RCC 7860 (cell line): ENCODE measurements at regions not wholly inside any gene's neighbourhood (a gene's known extent, or its start where the extent isn't known, plus 50 kb on each side); places are given as distances from the start of the nearest gene placed in this dataset.

Experiments
- DNase-seq: peaks from one replicate; pipeline ENCODE4 v3.0.0-alpha.2; 2015; ENCODE audit warnings: low spot score
- FAIRE-seq: peaks from 2 replicates; lab custom pipeline; 2012; peaks lifted over from hg19 to GRCh38; lab: Jason Lieb, UNC

- no peak for FAIRE-seq
- DNase-seq, result no peak
Observed at GRCh38 chr2:76330865-76331264, 620.1 kb upstream of the GCFC2 start.

DNA sequence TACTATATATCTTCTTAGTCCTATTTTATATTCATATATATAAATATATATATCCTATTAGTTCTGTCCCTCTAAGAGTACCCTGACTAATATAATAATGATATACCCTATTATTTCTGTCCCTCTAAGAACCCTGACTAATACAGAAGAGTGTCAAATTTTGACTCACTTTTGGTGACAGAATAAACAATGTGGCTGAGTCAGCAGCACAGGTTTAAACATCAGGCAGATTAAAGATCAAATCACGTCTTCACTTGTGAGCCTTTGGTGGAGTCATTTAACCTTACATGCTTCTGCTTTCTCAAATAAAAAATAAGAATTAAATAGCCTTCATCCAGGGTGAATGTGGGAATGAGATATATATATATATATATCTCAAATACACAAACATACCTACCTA is 615.9 kb upstream of the GCFC2 start:
- no peak for DNase-seq
- FAIRE-seq, result no peak

DNA sequence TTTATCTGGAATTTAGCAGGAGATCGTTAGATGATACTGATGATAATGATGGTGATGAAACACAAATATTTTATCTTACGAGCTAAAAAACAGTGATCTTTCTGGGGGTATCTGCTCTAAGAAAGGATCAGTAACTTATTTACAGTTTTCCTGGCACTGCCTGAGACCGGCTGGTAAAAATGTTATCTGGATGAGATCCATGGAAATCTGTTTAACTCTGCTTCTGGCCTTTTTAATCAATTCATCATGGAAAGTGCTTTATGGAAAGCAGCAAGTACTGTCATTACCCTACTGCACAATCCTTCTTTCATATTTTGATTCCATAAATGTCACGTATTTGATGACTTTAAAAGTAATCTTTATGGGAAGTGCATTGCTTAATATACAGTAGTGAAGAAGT is 612.7 kb upstream of the GCFC2 start:
- no peak for FAIRE-seq
- DNase-seq, result no peak

- no peak for FAIRE-seq
- DNase-seq, result no peak
Observed at GRCh38 chr2:76320716-76321115, 610.0 kb upstream of the GCFC2 start.

DNA sequence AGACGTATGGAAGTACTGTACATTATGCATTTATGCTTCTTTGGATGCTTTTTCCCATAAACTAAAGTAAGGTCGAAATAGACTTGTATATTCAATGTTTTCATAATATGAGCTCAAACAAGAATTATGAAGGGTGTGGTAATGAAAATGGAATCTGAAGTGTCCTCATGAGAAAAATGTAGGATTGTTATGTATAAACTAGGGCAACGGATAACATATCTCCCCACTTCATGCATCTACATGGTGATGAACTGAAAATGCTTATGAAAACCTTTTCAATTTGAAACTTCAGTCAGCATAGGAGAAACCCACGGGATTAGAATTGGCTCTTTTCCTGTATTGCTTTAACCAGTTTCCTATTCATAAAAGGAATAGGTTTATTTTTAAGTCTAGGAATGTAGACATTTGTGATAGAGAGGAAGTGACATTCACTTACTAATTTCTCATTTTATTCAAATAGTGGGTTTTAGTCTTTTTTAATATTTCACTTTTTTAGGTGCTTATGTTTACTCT is 608.2 kb upstream of the GCFC2 start:
- no peak for FAIRE-seq
- no peak for DNase-seq

GRCh38 chr2:76316691-76317090 is 606.0 kb upstream of the GCFC2 start:
- no peak for FAIRE-seq
- no peak for DNase-seq

DNA sequence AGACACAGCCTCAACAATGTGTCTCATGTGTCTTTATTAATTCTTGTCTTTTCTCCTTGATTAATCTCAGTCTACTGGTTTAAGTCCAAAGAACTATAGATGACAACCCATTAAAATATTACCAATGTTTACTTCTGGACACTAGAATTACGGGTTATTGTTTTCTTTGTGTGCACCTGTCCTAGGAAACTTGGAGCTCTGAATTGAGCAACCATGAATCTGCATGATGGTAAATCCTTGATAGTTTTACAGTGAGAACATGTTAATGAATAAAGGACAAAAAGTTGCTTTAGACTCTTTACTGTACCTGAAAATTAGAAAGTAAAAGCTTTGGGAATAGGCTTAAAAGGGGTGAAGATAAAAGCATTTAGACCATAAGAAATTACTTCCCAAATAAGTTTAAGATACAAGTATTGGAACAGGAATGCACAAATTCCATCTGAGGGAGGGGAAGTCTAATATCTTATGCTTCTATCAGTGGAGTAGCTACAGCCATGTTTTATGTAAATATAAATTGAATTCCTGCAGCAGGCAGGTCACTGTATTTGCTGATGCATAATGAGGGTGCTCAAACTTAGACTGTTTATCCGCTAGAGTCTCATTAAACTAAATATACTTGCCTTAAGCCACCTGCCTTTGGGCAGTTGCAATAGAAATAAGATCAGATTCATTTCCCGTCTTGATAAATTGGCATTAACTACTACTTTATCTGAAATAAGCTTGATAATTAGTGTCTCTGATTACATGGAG is 603.7 kb upstream of the GCFC2 start:
- DNase-seq (no peak), FAIRE-seq (no peak)

DNA sequence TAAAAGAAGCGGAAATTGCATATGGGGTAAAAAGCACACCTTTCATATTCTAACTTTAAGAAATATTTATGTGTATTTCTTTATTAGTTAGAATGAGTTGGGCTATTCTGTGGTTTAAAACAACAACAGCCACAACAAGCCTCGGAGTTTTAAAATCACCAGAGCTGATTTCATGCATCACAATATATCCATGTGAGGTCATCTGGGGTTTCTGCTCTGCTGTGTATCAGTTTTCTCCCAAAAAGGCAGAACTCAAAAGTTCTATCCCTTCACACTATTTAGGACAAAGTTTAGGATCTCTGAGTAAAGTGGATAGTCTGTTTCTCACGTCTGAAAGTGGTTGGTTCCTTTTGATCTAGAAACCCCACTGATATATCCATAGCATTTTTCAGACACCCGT is 601.5 kb upstream of the GCFC2 start:
- FAIRE-seq, result no peak
- no peak for DNase-seq

- no peak for DNase-seq
Observed at GRCh38 chr2:76311728-76312127, 601.0 kb upstream of the GCFC2 start.

GRCh38 chr2:76310894-76311633 is 600.3 kb upstream of the GCFC2 start:
- FAIRE-seq, result no peak
- DNase-seq, result no peak

More at GRCh38 chr2:76311728-76312127, 601.0 kb upstream of the GCFC2 start:
- FAIRE-seq, result no peak

DNA sequence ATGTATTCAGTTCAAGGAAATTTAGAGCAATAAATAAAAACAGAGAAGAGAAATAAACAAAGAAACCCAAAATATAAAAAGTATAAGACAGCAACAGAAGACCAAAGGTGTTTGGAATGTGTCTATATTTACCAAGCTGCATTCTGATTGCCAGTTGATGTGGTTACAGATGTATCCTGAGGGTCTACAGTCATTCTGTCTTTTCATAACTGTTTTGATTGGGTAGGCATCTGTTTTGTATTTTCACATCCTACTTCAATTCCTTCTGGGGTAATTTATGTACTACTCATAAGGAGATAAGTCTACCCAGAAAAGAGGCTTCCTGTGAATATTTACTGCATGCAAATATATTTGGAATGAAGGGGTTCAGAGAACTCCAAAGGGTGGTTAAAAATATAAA is 596.8 kb upstream of the GCFC2 start:
- FAIRE-seq (no peak), DNase-seq (no peak)

GRCh38 chr2:76298041-76298440 is 587.3 kb upstream of the GCFC2 start:
- no peak for DNase-seq
- FAIRE-seq, result no peak

GRCh38 chr2:76296438-76296837 is 585.7 kb upstream of the GCFC2 start:
- DNase-seq, result no peak
- no peak for FAIRE-seq

GRCh38 chr2:76295762-76296161 is 585.0 kb upstream of the GCFC2 start:
- FAIRE-seq (no peak), DNase-seq (no peak)

GRCh38 chr2:76288598-76288997 is 577.9 kb upstream of the GCFC2 start:
- FAIRE-seq (no peak), DNase-seq (no peak)

GRCh38 chr2:76288146-76288545 is 577.4 kb upstream of the GCFC2 start:
- FAIRE-seq, result no peak
- no peak for DNase-seq

GRCh38 chr2:76283350-76283749 is 572.6 kb upstream of the GCFC2 start:
- no peak for FAIRE-seq

DNA sequence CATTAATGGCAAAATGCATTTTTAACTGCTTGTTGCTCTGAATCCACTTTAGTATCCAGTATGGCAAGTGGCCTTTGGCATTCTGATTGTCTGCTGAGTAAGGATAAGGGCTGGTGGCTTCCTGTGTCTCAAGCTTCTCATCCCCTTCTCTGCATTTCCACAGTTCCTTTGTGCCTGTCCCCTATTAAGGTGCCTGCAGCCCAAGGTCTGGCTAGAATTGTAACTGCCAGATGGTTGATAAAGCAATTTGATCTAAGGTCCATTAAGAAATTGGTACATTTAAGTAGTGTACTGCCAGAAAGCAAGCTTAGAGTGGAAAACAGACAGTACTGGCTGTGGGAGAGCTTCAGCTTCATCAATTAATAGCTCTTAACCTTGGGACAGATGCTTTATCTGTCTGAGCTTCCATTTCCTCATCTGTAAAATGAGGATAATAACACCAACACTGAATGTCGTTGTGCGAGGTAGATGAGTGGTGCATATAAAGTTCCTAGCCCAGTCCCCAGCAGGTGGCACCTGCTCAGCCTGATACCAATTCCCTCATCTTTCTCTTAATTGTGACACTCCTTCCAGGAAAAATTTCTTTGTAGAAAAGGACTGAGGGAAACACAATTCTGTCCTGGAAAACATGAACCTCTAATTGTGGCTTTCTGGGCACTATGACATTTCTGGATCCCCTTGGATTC is 570.6 kb upstream of the GCFC2 start:
- FAIRE-seq, result no peak

More at GRCh38 chr2:76283350-76283749, 572.6 kb upstream of the GCFC2 start:
- no peak for DNase-seq

DNA sequence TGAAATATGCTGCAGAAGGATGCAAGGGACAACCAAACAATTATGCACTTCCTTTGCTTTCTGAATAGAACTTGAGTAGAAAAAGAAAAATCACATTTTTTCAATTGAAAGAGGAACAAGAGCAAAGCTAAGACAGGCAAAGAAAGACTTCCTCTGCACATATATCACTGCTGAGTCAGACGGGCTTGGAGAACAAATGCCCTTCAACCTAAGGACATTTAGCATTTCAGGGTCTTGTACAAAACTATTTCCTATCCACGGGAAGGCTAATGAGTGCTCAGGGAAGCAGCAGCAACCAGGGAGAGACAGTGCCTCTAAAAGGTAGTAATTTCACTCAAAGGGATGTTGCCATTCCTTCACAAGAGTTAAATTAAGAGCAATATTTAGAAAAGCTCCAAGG is 570.0 kb upstream of the GCFC2 start:
- no peak for FAIRE-seq
- no peak for DNase-seq

More for the DNA sequence above, 570.6 kb upstream of the GCFC2 start:
- no peak for DNase-seq

DNA sequence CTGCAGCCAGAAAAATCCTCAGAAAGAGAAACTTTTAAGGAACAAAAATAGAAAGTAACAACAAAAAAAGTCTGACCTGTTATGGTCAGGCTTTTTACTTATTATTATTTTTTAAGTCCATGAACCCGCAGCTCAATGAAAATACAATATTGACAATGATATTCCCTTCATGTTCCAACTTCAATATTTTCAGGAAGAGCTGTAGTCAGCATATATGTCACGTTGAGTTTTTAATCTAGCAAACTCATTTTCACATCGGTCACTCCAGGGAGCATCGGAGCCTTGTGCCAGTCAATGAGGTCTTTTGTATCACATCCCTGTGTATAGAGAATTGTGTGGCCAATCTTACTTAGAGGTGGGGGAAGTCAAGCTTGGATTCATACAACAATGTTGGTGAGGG is 568.4 kb upstream of the GCFC2 start:
- FAIRE-seq (no peak), DNase-seq (no peak)

DNA sequence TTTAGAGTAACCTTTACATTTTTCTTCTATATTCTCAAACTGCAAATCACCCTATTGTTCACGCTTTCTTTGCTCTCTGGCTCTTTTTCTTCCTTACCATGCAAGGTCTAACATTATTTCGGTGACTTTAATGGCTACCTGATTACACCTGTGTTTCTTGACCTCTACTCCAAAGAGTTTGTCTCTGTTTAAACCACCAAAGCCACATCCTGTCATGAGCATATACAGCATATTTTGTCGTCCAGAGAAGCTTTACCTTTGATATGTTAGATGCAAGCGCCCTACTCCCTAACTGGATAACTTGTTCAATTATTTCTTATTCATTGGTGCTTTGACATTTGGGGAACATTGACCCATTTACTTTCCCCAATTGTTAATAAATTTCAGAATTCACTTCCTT is 565.1 kb upstream of the GCFC2 start:
- FAIRE-seq (no peak), DNase-seq (no peak)

- DNase-seq (no peak), FAIRE-seq (no peak)
Observed at GRCh38 chr2:76274676-76275075, 564.0 kb upstream of the GCFC2 start.
